HL-60 (cell line): ENCODE measurements at regions not wholly inside any gene's neighbourhood (a gene's known extent, or its start where the extent isn't known, plus 50 kb on each side); places are given as distances from the start of the nearest gene placed in this dataset.

Source experiments
- DNase-seq, 2 experiments: peaks; one replicate each; pipeline ENCODE4 v3.0.0-alpha.2; 2010 to 2020; ENCODE audit warnings: low read depth in 1 of 2, low spot score in 1 of 2
- H3K27ac ChIP-seq: fragments of 250-450 bp; sonication (Bioruptor Pico); replicated peaks from 2 replicates; pipeline ENCODE4 v1.5.1; 2020; ENCODE audit warnings: mild to moderate bottlenecking, moderate library complexity
- H3K27me3 ChIP-seq: fragments of 250-450 bp; sonication (Bioruptor Pico); 2 replicates; pipeline ENCODE4 v1.5.1; 2021; ENCODE audit warnings: mild to moderate bottlenecking, moderate library complexity; ENCODE audit not compliant: insufficient read depth, poor library complexity, severe bottlenecking
- H3K4me3 ChIP-seq: replicated peaks from 2 replicates; pipeline ENCODE4 v1.5.1; 2011; ENCODE audit warnings: mild to moderate bottlenecking, control low read depth, low read length; ENCODE audit not compliant: insufficient read depth
- CTCF ChIP-seq: IDR thresholded peaks from one replicate; pipeline ENCODE4 v1.5.1; 2011; ENCODE audit warnings: low read length, control low read depth, inconsistent platforms; ENCODE audit not compliant: insufficient read depth
- GABPA ChIP-seq: IDR thresholded peaks from 2 replicates; pipeline ENCODE4 v1.6.1; 2012; ENCODE audit warnings: low read depth
- POLR2AphosphoS5 ChIP-seq: IDR thresholded peaks from 2 replicates; pipeline ENCODE4 v1.6.1; 2012; ENCODE audit warnings: low read depth
- REST ChIP-seq: IDR thresholded peaks from 2 replicates; pipeline ENCODE4 v1.6.1; 2012; ENCODE audit warnings: low read depth; ENCODE audit not compliant: insufficient replicate concordance
- SPI1 ChIP-seq: IDR thresholded peaks from 2 replicates; pipeline ENCODE4 v1.6.1; 2012; ENCODE audit warnings: low read depth, mild to moderate bottlenecking, borderline replicate concordance

- no peak overlapping the region for H3K27ac ChIP-seq
- TF ChIP-seq GABPA = no peak
- TF ChIP-seq REST = no peak
- no peak for TF ChIP-seq SPI1
- no peak for TF ChIP-seq CTCF
- TF ChIP-seq POLR2AphosphoS5 = no peak
- peaks cover 3% of the 10 kb centered on the region for H3K27me3 ChIP-seq
- H3K4me3 ChIP-seq = no peak overlapping the region
- DNase-seq = no peak
Measured at GRCh38 chr5:167578977-167579692, 712.3 kb upstream of the WWC1 start.

- H3K27ac ChIP-seq = no peak overlapping the region
- peaks cover 2% of the 10 kb centered on the region for H3K27me3 ChIP-seq
- DNase-seq = no peak
- H3K4me3 ChIP-seq = no peak overlapping the region
- no peak for TF ChIP-seq POLR2AphosphoS5
- TF ChIP-seq REST = no peak
Measured at GRCh38 chr5:167579693-167580055, 711.8 kb upstream of the WWC1 start.

- TF ChIP-seq SPI1 (no peak), POLR2AphosphoS5 (no peak), GABPA (no peak), CTCF (no peak), REST (no peak)
- Histone ChIP-seq H3K27ac (no peak overlapping the region), H3K27me3 (no peaks in the 10 kb centered on the region), H3K4me3 (no peak overlapping the region)
- DNase-seq = no peak
Measured at GRCh38 chr5:167580608-167581007, 710.8 kb upstream of the WWC1 start.
